ENCODE measurements at regions not wholly inside any gene's neighbourhood (a gene's known extent, or its start where the extent isn't known, plus 50 kb on each side); places are given as distances from the start of the nearest gene placed in this dataset.
A peak's percentile ranks its signal among the peaks of the same experiment; 100 is the strongest.

- TF ChIP-seq CTCF (conservative IDR thresholded peaks at IDR 0.05 in 1 of 2, IDR thresholded peaks at IDR 0.05 in 1 of 2; ENCODE audit: low read depth in 1 of 2, low read length in 2 of 2) (peak; percentile 9 to 36), EZH2 (IDR thresholded peaks at IDR 0.05; ENCODE audit: low read length, missing control alignments) (no peak)
Measured at GRCh38 chr2:43131051-43131889, 95.1 kb downstream of the ZFP36L2 start.

Data from fibroblast of lung (primary cell).